HEK293 (cell line): ENCODE measurements at regions not wholly inside any gene's neighbourhood (a gene's known extent, or its start where the extent isn't known, plus 50 kb on each side); places are given as distances from the start of the nearest gene placed in this dataset.
A peak's percentile ranks its signal among the peaks of the same experiment; 100 is the strongest.

Experiments
- GFI1B ChIP-seq: fragments of 450-650 bp; formaldehyde crosslinking; IDR thresholded peaks from 2 replicates; pipeline ENCODE4 v1.5.1; 2016; ENCODE audit warnings: missing biosample characterization, missing genetic modification characterization
- HIC1 ChIP-seq: fragments of 450-650 bp; formaldehyde crosslinking; IDR thresholded peaks from 2 replicates; pipeline ENCODE4 v1.5.1; 2016; ENCODE audit warnings: missing biosample characterization, missing genetic modification characterization
- KLF7 ChIP-seq: fragments of 450-650 bp; formaldehyde crosslinking; IDR thresholded peaks from 2 replicates; pipeline ENCODE4 v1.5.1; 2016; ENCODE audit warnings: missing biosample characterization, missing genetic modification characterization, borderline replicate concordance
- OVOL3 ChIP-seq: fragments of 450-650 bp; formaldehyde crosslinking; IDR thresholded peaks from 2 replicates; pipeline ENCODE4 v1.5.1; 2016; ENCODE audit warnings: missing biosample characterization, missing genetic modification characterization
- PATZ1 ChIP-seq: fragments of 450-650 bp; formaldehyde crosslinking; IDR thresholded peaks from 2 replicates; pipeline ENCODE4 v1.5.1; 2016; ENCODE audit warnings: missing biosample characterization, missing genetic modification characterization
- SP7 ChIP-seq: fragments of 450-650 bp; formaldehyde crosslinking; IDR thresholded peaks from 2 replicates; pipeline ENCODE4 v1.5.1; 2016; ENCODE audit warnings: missing biosample characterization, missing genetic modification characterization
- ZBTB21 ChIP-seq: fragments of 450-650 bp; formaldehyde crosslinking; IDR thresholded peaks from 2 replicates; pipeline ENCODE4 v1.5.1; 2017; ENCODE audit warnings: missing biosample characterization, missing genetic modification characterization
- ZNF112 ChIP-seq: fragments of 450-650 bp; formaldehyde crosslinking; IDR thresholded peaks from 2 replicates; pipeline ENCODE4 v1.5.0; 2017; ENCODE audit warnings: missing biosample characterization, missing genetic modification characterization
- ZNF121 ChIP-seq: fragments of 450-650 bp; formaldehyde crosslinking; IDR thresholded peaks from 2 replicates; pipeline ENCODE4 v1.5.1; 2016; ENCODE audit warnings: missing biosample characterization, missing genetic modification characterization
- ZNF16 ChIP-seq: fragments of 450-650 bp; formaldehyde crosslinking; IDR thresholded peaks from 2 replicates; pipeline ENCODE4 v1.5.1; 2016; ENCODE audit warnings: low read depth, missing biosample characterization, missing genetic modification characterization
- ZNF175 ChIP-seq: fragments of 450-650 bp; formaldehyde crosslinking; IDR thresholded peaks from 2 replicates; pipeline ENCODE4 v1.5.1; 2016; ENCODE audit warnings: missing biosample characterization, missing genetic modification characterization
- ZNF214 ChIP-seq: fragments of 450-650 bp; formaldehyde crosslinking; IDR thresholded peaks from 2 replicates; pipeline ENCODE4 v1.5.1; 2017; ENCODE audit warnings: missing biosample characterization, mild to moderate bottlenecking, missing genetic modification characterization, borderline replicate concordance
- ZNF26 ChIP-seq: fragments of 450-650 bp; formaldehyde crosslinking; IDR thresholded peaks from 2 replicates; pipeline ENCODE4 v1.5.1; 2016; ENCODE audit warnings: missing biosample characterization, missing genetic modification characterization
- ZNF292 ChIP-seq: fragments of 450-650 bp; formaldehyde crosslinking; IDR thresholded peaks from 2 replicates; pipeline ENCODE4 v1.5.1; 2016; ENCODE audit warnings: low read depth, missing biosample characterization, missing genetic modification characterization, borderline replicate concordance
- ZNF335 ChIP-seq: fragments of 450-650 bp; formaldehyde crosslinking; conservative IDR thresholded peaks from 2 replicates; pipeline ENCODE4 v1.5.1; 2016; ENCODE audit warnings: missing biosample characterization, missing genetic modification characterization
- ZNF398 ChIP-seq: fragments of 450-650 bp; formaldehyde crosslinking; IDR thresholded peaks from 2 replicates; pipeline ENCODE4 v1.5.1; 2017; ENCODE audit warnings: missing biosample characterization, missing genetic modification characterization
- ZNF404 ChIP-seq: fragments of 450-650 bp; formaldehyde crosslinking; IDR thresholded peaks from 2 replicates; pipeline ENCODE4 v1.5.1; 2017; ENCODE audit warnings: missing biosample characterization, missing genetic modification characterization
- ZNF501 ChIP-seq: fragments of 450-650 bp; formaldehyde crosslinking; IDR thresholded peaks from 2 replicates; pipeline ENCODE4 v1.5.1; 2016; ENCODE audit warnings: missing biosample characterization, missing genetic modification characterization
- ZNF518A ChIP-seq: fragments of 450-650 bp; formaldehyde crosslinking; conservative IDR thresholded peaks from 2 replicates; pipeline ENCODE4 v1.5.1; 2016; ENCODE audit warnings: low read depth, missing biosample characterization, missing genetic modification characterization
- ZNF658 ChIP-seq: fragments of 450-650 bp; formaldehyde crosslinking; IDR thresholded peaks from 2 replicates; pipeline ENCODE4; 2016; ENCODE audit warnings: missing biosample characterization, missing genetic modification characterization
- ZNF747 ChIP-seq: fragments of 450-650 bp; formaldehyde crosslinking; IDR thresholded peaks from 2 replicates; pipeline ENCODE4 v1.5.1; 2016; ENCODE audit warnings: missing biosample characterization, missing genetic modification characterization
- ZSCAN23 ChIP-seq: fragments of 450-650 bp; formaldehyde crosslinking; IDR thresholded peaks from 2 replicates; pipeline ENCODE4 v1.5.1; 2016; ENCODE audit warnings: missing biosample characterization, missing genetic modification characterization
- TF ChIP-seq, protein P1 (sequence below): IDR thresholded peaks from 2 replicates; pipeline ENCODE4 v1.6.1; 2011; ENCODE audit warnings: mild to moderate bottlenecking, low read depth, low read length, borderline replicate concordance
- TF ChIP-seq, protein P2 (sequence below): fragments of 450-650 bp; formaldehyde crosslinking; IDR thresholded peaks from 2 replicates; pipeline ENCODE4 v1.5.1; 2016; ENCODE audit warnings: missing biosample characterization, missing genetic modification characterization, low read depth

GRCh38 chr6:27126815-27127537 lies 120.5 kb upstream of the PRSS16 start (continued):
- TF ChIP-seq ZNF398 (tag by site-specific recombination) (no peak), ZNF404 (tag by site-specific recombination) (no peak), ZNF175 (tag by site-specific recombination) (no peak), ZSCAN23 (tag by site-specific recombination) (no peak), GFI1B (tag by site-specific recombination) (no peak), ZNF518A (peak; percentile 42; the same call in 1 of the 2 replicates), SP7 (tag by site-specific recombination) (peak; percentile 50; the same call in 1 of the 2 replicates), ZNF747 (tag by site-specific recombination) (no peak), ZNF16 (tag by site-specific recombination) (no peak), HIC1 (tag by site-specific recombination) (no peak), ZNF121 (tag by site-specific recombination) (no peak), PATZ1 (tag by site-specific recombination) (no peak), ZNF112 (tag by site-specific recombination) (no peak), ZNF658 (no peak), ZNF335 (tag by site-specific recombination) (peak; percentile 60), ZNF26 (tag by site-specific recombination) (no peak), OVOL3 (no peak), KLF7 (tag by site-specific recombination) (peak; percentile 51; the same call in 1 of the 2 replicates), ZNF501 (tag by site-specific recombination) (peak; percentile 38; the same call in 1 of the 2 replicates), ZNF214 (tag by site-specific recombination) (no peak), ZBTB21 (no peak), ZNF292 (tag by site-specific recombination) (no peak)
- TF ChIP-seq, protein P1, sequence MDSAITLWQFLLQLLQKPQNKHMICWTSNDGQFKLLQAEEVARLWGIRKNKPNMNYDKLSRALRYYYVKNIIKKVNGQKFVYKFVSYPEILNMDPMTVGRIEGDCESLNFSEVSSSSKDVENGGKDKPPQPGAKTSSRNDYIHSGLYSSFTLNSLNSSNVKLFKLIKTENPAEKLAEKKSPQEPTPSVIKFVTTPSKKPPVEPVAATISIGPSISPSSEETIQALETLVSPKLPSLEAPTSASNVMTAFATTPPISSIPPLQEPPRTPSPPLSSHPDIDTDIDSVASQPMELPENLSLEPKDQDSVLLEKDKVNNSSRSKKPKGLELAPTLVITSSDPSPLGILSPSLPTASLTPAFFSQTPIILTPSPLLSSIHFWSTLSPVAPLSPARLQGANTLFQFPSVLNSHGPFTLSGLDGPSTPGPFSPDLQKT, result no peak
- TF ChIP-seq, protein P2, sequence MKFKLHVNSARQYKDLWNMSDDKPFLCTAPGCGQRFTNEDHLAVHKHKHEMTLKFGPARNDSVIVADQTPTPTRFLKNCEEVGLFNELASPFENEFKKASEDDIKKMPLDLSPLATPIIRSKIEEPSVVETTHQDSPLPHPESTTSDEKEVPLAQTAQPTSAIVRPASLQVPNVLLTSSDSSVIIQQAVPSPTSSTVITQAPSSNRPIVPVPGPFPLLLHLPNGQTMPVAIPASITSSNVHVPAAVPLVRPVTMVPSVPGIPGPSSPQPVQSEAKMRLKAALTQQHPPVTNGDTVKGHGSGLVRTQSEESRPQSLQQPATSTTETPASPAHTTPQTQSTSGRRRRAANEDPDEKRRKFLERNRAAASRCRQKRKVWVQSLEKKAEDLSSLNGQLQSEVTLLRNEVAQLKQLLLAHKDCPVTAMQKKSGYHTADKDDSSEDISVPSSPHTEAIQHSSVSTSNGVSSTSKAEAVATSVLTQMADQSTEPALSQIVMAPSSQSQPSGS, result no peak
